SK-N-MC (cell line): ENCODE measurements at regions not wholly inside any gene's neighbourhood (a gene's known extent, or its start where the extent isn't known, plus 50 kb on each side); places are given as distances from the start of the nearest gene placed in this dataset.

ENCODE experiments used
- DNase-seq: peaks from one replicate; pipeline ENCODE4 v3.0.0-alpha.2; 2011; ENCODE audit warnings: low read depth, low spot score
- H3K27ac ChIP-seq: fragments of 200-600 bp; sonication (generic); 2 replicates; pipeline ENCODE4 v1.5.1; 2016; ENCODE audit warnings: mixed run types
- H3K36me3 ChIP-seq: fragments of 200-600 bp; sonication (generic); 2 replicates; pipeline ENCODE4 v1.6.1; 2017; ENCODE audit warnings: antibody characterized with exemption, low read length, mixed read lengths; ENCODE audit not compliant: insufficient read depth
- H3K4me3 ChIP-seq: fragments of 200-600 bp; sonication (generic); 2 replicates; pipeline ENCODE4 v1.5.1; 2016
- H3K9ac ChIP-seq: fragments of 200-600 bp; sonication (generic); 2 replicates; pipeline ENCODE4 v1.8.0; 2017; ENCODE audit warnings: mixed run types, mixed read lengths; ENCODE audit not compliant: insufficient read length
- H3K9me3 ChIP-seq: fragments of 200-600 bp; sonication (generic); 2 replicates; pipeline ENCODE4 v1.6.1; 2017; ENCODE audit warnings: low read depth, mild to moderate bottlenecking, antibody characterized with exemption, low read length, moderate library complexity, mixed read lengths
- EZH2 ChIP-seq: fragments of 200-600 bp; sonication (generic); IDR thresholded peaks from one replicate; pipeline ENCODE4 v1.6.1; 2017; ENCODE audit warnings: antibody characterized with exemption
- FOXP2 ChIP-seq: optimal IDR thresholded peaks from 2 replicates; pipeline ENCODE3; 2011; ENCODE audit warnings: mild to moderate bottlenecking, moderate library complexity; ENCODE audit not compliant: insufficient read depth; ENCODE audit errors: extremely low read length, control extremely low read depth
- POLR2AphosphoS5 ChIP-seq: IDR thresholded peaks from 2 replicates; pipeline ENCODE4 v1.6.1; 2012; ENCODE audit warnings: mild to moderate bottlenecking, low read depth, low read length, borderline replicate concordance

DNA sequence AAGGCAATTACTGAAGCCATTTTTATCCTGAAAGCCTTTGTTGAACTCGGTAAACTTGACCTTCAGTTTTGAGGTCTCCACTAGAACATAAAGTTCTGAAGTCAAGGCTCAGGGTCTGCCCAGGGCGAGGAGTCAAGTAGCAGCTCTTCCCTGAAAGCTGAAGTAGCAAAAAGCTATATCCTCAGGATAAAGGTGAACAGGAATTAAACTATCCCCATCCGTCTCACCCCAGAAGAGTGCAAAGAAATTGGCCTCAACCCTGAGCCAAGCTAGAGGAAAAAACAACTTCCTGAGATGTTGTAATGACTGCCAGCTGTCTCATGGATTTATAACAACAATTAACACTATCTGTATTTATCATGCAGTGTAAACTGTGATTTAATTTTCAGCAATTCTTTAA is 590.8 kb downstream of the SPRY1 start:
- TF ChIP-seq POLR2AphosphoS5 (no peak), EZH2 (no peak), FOXP2 (no peak)
- H3K36me3 ChIP-seq = no peaks in the 10 kb centered on the region
- no peak overlapping the region for H3K9ac ChIP-seq
- H3K27ac ChIP-seq = no peak overlapping the region
- no peaks in the 10 kb centered on the region for H3K9me3 ChIP-seq
- no peak for DNase-seq
- H3K4me3 ChIP-seq = no peak overlapping the region

DNA sequence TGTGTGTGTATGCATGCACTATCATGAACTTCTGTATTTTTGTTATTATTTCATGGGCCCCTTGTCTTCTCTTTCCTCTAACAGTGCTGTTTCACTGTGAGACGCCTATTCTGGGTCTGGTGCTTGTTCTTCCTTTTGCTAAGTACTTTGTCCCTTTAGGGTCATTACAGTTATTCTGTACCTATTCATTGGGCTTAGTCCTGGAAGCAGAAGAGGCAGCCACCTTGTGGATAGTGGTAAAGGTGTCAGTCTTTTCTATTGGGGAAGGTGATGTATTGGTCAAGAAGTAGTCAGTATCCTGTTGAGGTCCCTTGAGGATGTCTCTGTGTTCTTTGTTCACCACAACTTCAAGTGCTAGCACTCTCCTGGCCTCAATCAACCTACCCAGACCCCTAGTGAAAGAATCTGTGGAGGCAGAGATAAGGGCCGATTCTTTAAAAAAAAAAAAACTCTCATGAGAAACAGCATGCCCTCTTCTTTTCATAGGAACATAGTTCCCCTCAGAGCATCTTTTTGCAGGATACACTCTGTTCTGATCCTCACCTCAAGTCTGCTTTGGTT is 593.8 kb downstream of the SPRY1 start:
- Histone ChIP-seq H3K4me3 (no peak overlapping the region), H3K27ac (no peak overlapping the region), H3K36me3 (no peaks in the 10 kb centered on the region), H3K9me3 (no peaks in the 10 kb centered on the region), H3K9ac (no peak overlapping the region)
- TF ChIP-seq POLR2AphosphoS5 (no peak), FOXP2 (no peak), EZH2 (no peak)
- no peak for DNase-seq

DNA sequence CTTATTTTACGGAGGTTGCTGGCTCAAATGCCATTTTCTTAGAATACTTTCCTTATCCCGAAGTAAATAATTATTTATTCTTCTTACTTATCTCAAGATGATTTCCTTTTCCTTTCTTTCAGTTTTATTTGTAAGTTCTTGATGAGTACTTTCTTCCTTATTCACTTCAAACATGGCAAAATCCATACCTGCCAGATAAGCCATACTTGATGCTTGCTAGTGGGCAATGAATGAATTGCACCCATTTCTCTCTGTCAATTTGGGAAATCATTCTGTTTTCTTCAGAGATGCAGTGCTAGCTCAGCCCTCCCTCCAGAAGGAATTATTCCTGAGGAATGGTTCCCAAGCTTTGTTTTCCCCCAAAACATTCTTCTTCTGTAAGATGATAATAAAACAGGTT is 598.3 kb downstream of the SPRY1 start:
- DNase-seq = no peak
- H3K36me3 ChIP-seq = no peaks in the 10 kb centered on the region
- H3K27ac ChIP-seq = no peak overlapping the region
- TF ChIP-seq FOXP2 (no peak), POLR2AphosphoS5 (no peak), EZH2 (no peak)
- no peak overlapping the region for H3K4me3 ChIP-seq
- H3K9me3 ChIP-seq = no peaks in the 10 kb centered on the region
- H3K9ac ChIP-seq = no peak overlapping the region

DNA sequence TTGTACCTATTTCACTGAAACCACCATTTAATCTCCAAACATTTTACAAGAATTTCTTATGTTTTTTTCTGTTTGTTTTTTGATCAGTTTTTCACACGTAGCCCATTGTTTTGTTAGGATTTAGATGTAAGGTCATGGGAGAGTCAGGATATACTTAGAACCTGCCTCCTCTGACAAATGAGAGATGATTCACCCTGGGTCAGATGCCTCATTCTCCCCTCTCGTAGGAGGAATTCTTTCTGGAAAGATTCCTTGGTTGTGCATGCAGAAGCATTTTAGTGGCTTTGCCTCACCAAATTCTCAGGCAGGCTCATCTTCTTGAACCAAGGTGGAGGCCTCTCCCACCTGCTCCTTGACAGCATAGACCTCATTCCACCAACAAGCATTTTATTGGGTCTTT is 599.3 kb downstream of the SPRY1 start:
- TF ChIP-seq POLR2AphosphoS5 (no peak), EZH2 (no peak), FOXP2 (no peak)
- Histone ChIP-seq H3K4me3 (no peak overlapping the region), H3K9me3 (no peaks in the 10 kb centered on the region), H3K27ac (no peak overlapping the region), H3K9ac (no peak overlapping the region), H3K36me3 (no peaks in the 10 kb centered on the region)
- DNase-seq = no peak

DNA sequence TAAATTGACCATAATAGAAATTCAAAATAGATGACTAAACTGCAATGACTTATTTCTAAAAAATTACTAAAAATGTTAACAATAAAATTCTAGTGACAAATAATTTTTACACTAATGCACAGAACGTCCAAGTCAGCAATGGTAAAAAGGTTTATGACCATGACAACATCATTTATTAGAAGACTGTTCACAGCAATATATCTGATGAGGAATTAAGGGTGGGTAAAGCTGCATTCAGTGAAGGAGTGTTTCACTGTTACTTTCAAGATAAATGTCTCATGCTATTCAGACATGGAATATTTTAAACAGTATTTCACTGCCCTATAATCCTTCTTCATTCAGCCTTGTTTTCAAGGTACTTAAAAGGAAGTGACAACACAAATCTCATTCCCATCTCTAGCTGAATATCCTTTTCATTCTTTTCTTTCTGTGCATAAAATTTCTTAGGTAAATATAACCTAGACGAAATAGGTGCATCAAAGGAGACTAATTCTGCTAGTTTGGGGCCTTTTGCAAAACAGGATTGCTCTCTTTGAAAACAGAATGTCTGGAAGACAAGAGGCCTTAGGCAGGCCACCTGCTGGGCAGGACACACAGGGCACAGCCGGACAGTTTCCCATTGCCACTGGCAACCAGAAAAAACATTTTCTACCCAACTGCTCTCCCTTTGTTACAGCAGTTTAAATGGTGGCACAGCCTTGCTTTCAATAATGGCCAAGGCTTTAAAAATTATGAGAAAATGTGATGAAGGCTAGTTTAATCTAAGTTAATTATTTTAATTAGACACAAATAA is 600.3 kb downstream of the SPRY1 start:
- no peak overlapping the region for H3K4me3 ChIP-seq
- H3K9ac ChIP-seq = no peak overlapping the region
- no peak overlapping the region for H3K27ac ChIP-seq
- no peak for TF ChIP-seq POLR2AphosphoS5
- no peak for TF ChIP-seq EZH2
- TF ChIP-seq FOXP2 = no peak
- no peaks in the 10 kb centered on the region for H3K9me3 ChIP-seq
- DNase-seq = no peak
- no peaks in the 10 kb centered on the region for H3K36me3 ChIP-seq

DNA sequence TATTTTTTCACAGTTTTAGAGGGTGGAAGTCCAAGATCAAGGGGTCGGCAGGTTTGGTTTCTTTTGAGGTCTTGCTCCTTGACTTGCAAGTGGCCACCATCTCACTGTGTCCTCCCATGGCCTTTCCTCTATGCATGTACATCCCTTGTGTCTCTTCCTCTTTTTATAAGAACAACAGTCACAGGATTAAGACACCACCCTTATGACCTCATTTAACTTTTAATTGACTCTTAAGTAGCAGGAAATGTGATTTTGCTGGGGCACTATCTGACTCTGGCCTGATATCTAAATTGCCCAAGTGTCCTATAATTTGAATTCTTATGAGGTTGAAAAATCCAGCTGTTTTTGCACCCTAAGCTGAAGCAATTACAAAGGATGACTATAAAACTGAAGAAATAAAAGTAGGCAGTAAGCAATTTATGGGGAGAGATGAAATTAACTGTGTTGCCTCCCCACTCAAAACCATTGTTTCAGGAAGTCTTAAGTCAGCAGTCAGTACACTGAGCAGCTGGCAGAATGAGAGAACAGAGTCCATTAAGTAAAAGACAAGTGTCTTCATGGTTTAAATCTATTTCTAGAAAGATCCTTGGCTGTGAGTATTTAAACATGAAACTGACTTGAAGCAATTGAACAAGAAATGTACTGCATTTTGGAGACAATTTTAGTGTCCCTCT is 601.3 kb downstream of the SPRY1 start:
- no peak overlapping the region for H3K9ac ChIP-seq
- H3K4me3 ChIP-seq = no peak overlapping the region
- H3K27ac ChIP-seq = no peak overlapping the region
- no peaks in the 10 kb centered on the region for H3K36me3 ChIP-seq
- no peak for DNase-seq
- TF ChIP-seq FOXP2 (no peak), EZH2 (no peak), POLR2AphosphoS5 (no peak)
- no peaks in the 10 kb centered on the region for H3K9me3 ChIP-seq

DNA sequence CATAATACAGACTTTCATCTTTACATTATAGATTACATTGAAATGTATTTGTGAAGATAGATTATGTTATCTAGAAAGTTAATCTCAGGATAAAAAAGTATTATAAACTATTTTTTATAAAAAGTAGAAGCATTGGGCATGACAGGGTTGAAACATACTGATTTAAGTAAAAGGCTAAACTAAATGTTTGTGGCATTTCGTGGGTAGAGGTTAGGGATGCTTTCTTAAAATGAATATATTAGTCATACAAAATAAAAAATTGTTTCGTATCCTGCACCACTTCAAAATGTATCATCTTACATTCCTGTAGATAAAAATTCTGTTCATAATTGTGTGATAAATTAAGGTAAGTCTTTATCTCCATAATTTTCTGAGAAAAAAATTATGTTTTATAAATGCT is 603.6 kb downstream of the SPRY1 start:
- no peak overlapping the region for H3K9ac ChIP-seq
- H3K9me3 ChIP-seq = no peaks in the 10 kb centered on the region
- no peak overlapping the region for H3K4me3 ChIP-seq
- no peak for TF ChIP-seq EZH2
- TF ChIP-seq POLR2AphosphoS5 = no peak
- TF ChIP-seq FOXP2 = no peak
- no peak for DNase-seq
- H3K27ac ChIP-seq = no peak overlapping the region
- H3K36me3 ChIP-seq = no peaks in the 10 kb centered on the region

DNA sequence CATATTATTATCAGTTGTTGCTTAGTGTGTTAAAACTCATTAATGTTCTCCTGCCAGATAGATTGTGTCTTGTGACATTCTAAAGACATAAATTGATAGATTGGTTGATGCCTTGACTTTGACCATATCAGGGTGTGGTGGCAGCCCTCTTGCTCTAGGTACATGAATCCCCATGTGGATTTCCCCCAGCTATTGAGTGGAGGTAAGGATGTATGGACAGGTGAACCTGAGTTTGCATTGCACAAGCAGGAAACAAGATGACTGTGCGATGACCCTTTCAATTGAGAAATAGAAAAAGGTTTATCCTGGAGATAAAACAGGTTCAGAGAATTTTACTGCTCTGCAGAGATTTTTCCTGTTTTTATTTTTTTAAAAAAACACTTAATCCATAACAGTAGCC is 619.2 kb downstream of the SPRY1 start:
- no peak for TF ChIP-seq POLR2AphosphoS5
- TF ChIP-seq EZH2 = no peak
- no peak for TF ChIP-seq FOXP2
- H3K4me3 ChIP-seq = no peak overlapping the region
- H3K27ac ChIP-seq = no peak overlapping the region
- no peaks in the 10 kb centered on the region for H3K36me3 ChIP-seq
- H3K9me3 ChIP-seq = no peaks in the 10 kb centered on the region
- no peak overlapping the region for H3K9ac ChIP-seq
- no peak for DNase-seq

DNA sequence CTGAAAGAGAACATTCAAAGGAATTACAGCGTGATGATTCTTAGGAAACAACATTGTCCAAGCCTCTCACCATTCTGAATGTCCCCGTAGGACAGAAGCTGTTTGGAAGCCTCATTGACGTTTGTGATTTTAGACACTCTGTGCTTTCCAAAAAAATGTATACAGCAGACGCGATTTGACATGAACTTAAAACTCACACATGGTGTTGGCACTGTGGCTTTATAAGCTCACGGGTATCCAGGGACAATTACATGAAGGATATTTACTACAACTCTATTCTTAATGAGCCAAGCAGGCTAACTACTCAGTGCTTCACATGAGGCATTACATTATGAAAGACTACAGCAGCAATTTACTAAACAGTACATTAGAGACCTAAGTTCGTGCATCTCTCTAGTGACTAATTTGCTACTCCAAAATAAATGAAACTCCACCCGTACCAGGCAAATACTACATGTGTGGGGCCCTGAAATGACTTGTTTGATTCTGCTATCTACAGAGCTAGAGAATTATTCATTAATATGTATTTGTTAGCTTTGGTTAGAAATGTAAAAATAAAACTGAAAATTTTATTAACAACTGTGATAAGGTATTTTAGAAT is 620.7 kb downstream of the SPRY1 start:
- no peak overlapping the region for H3K27ac ChIP-seq
- no peaks in the 10 kb centered on the region for H3K36me3 ChIP-seq
- no peak overlapping the region for H3K9ac ChIP-seq
- no peak for TF ChIP-seq FOXP2
- no peak for TF ChIP-seq POLR2AphosphoS5
- TF ChIP-seq EZH2 = no peak
- no peak for DNase-seq
- no peak overlapping the region for H3K4me3 ChIP-seq
- no peaks in the 10 kb centered on the region for H3K9me3 ChIP-seq
